ENCODE measurements at regions not wholly inside any gene's neighbourhood (a gene's known extent, or its start where the extent isn't known, plus 50 kb on each side); places are given as distances from the start of the nearest gene placed in this dataset.
A peak's percentile ranks its signal among the peaks of the same experiment; 100 is the strongest.
"Not testable (repeated sequence)": the region's sequence is repeated elsewhere in the genome, so short reads cannot be mapped to it uniquely, and the experiment has no call there.

- DNase-seq (no peak), ATAC-seq (no peak)
- Mint-ChIP-seq H3K4me3 (no peak overlapping the region), H3K9me3 (peaks cover 4 to 13% of the 10 kb centered on the region in 2 donors), H3K4me1 (no peaks in the 10 kb centered on the region), H3K27ac (no peak overlapping the region), H3K27me3 (no peaks in the 10 kb centered on the region)
Measured at GRCh38 chr21:28690196-28690595, 302.5 kb downstream of the LTN1 start.

- ATAC-seq (no peak), DNase-seq (no peak)
- Mint-ChIP-seq H3K4me3 (no peak overlapping the region), H3K27me3 (no peaks in the 10 kb centered on the region), H3K9me3 (peaks cover 4 to 7% of the 10 kb centered on the region in 2 donors), H3K4me1 (no peaks in the 10 kb centered on the region), H3K27ac (peak overlapping the region in 1 of 2 donors; percentile 47)
Measured at GRCh38 chr21:28688381-28688780, 304.3 kb downstream of the LTN1 start.

- Mint-ChIP-seq H3K4me3 (no peak overlapping the region), H3K27ac (no peak overlapping the region), H3K27me3 (no peaks in the 10 kb centered on the region), H3K9me3 (peaks cover 4 to 7% of the 10 kb centered on the region in 2 donors), H3K4me1 (no peaks in the 10 kb centered on the region)
- DNase-seq (no peak), ATAC-seq (no peak)
Measured at GRCh38 chr21:28687586-28687985, 305.1 kb downstream of the LTN1 start.

GRCh38 chr21:28683982-28684752 lies 308.5 kb downstream of the LTN1 start:
- ATAC-seq = no peak
- no peak overlapping the region for H3K4me3 Mint-ChIP-seq
- no peak for DNase-seq

GRCh38 chr21:28682884-28683283 lies 309.8 kb downstream of the LTN1 start:
- H3K4me3 Mint-ChIP-seq, ATAC-seq: not testable (repeated sequence)

More at GRCh38 chr21:28683982-28684752, 308.5 kb downstream of the LTN1 start:
- no peaks in the 10 kb centered on the region for H3K27me3 Mint-ChIP-seq
- H3K27ac Mint-ChIP-seq = no peak overlapping the region
- H3K4me1 Mint-ChIP-seq = no peaks in the 10 kb centered on the region
- H3K9me3 Mint-ChIP-seq = peaks cover 2 to 5% of the 10 kb centered on the region in 2 donors

GRCh38 chr21:28677096-28677495 lies 315.6 kb downstream of the LTN1 start:
- ATAC-seq, H3K4me1 Mint-ChIP-seq, DNase-seq, H3K27me3 Mint-ChIP-seq, H3K4me3 Mint-ChIP-seq, H3K27ac Mint-ChIP-seq: not testable (repeated sequence)
- H3K9me3 Mint-ChIP-seq = peaks cover 5 to 12% of the 10 kb centered on the region in 2 donors

More at GRCh38 chr21:28682884-28683283, 309.8 kb downstream of the LTN1 start:
- not testable (repeated sequence) for H3K27ac Mint-ChIP-seq, H3K9me3 Mint-ChIP-seq, H3K27me3 Mint-ChIP-seq, DNase-seq, H3K4me1 Mint-ChIP-seq

- Mint-ChIP-seq H3K9me3 (peaks cover 5 to 19% of the 10 kb centered on the region in 2 donors), H3K4me1 (no peaks in the 10 kb centered on the region), H3K27ac (no peak overlapping the region), H3K27me3 (no peaks in the 10 kb centered on the region), H3K4me3 (no peak overlapping the region)
- ATAC-seq (no peak), DNase-seq (no peak)
Measured at GRCh38 chr21:28675331-28676041, 317.2 kb downstream of the LTN1 start.

- H3K4me1 Mint-ChIP-seq = no peaks in the 10 kb centered on the region
- ATAC-seq (no peak), DNase-seq (no peak)
- H3K27ac Mint-ChIP-seq = no peak overlapping the region
- H3K9me3 Mint-ChIP-seq = peaks cover 0 to 21% of the 10 kb centered on the region in 2 donors
- H3K4me3 Mint-ChIP-seq = no peak overlapping the region
- no peaks in the 10 kb centered on the region for H3K27me3 Mint-ChIP-seq
Measured at GRCh38 chr21:28674763-28675162, 317.9 kb downstream of the LTN1 start.

- no peak overlapping the region for H3K4me3 Mint-ChIP-seq
- H3K27me3 Mint-ChIP-seq = no peaks in the 10 kb centered on the region
- ATAC-seq = no peak
- peaks cover 10% of the 10 kb centered on the region for H3K4me1 Mint-ChIP-seq
- peaks cover 0 to 14% of the 10 kb centered on the region in 2 donors for H3K9me3 Mint-ChIP-seq
- DNase-seq = no peak
- no peak overlapping the region for H3K27ac Mint-ChIP-seq
Measured at GRCh38 chr21:28671549-28672195, 321.0 kb downstream of the LTN1 start.

GRCh38 chr21:28669971-28670653 lies 322.6 kb downstream of the LTN1 start:
- Mint-ChIP-seq H3K27me3 (no peaks in the 10 kb centered on the region), H3K4me3 (no peak overlapping the region), H3K9me3 (peaks cover 0 to 9% of the 10 kb centered on the region in 2 donors), H3K27ac (no peak overlapping the region), H3K4me1 (peaks cover 10% of the 10 kb centered on the region)
- ATAC-seq = no peak
- DNase-seq = no peak

GRCh38 chr21:28669321-28669720 lies 323.4 kb downstream of the LTN1 start:
- Mint-ChIP-seq H3K4me1 (peaks cover 10% of the 10 kb centered on the region), H3K27ac (no peak overlapping the region), H3K4me3 (no peak overlapping the region), H3K9me3 (peaks cover 0 to 9% of the 10 kb centered on the region in 2 donors), H3K27me3 (no peaks in the 10 kb centered on the region)
- DNase-seq (no peak), ATAC-seq (no peak)

GRCh38 chr21:28663754-28664153 lies 328.9 kb downstream of the LTN1 start:
- peaks cover 0 to 11% of the 10 kb centered on the region in 2 donors for H3K9me3 Mint-ChIP-seq
- peaks cover under 1% of the 10 kb centered on the region for H3K4me1 Mint-ChIP-seq
- DNase-seq (no peak), ATAC-seq (no peak)
- H3K27me3 Mint-ChIP-seq = no peaks in the 10 kb centered on the region
- no peak overlapping the region for H3K4me3 Mint-ChIP-seq
- no peak overlapping the region for H3K27ac Mint-ChIP-seq

- no peak overlapping the region for H3K4me3 Mint-ChIP-seq
- no peak for ATAC-seq
- H3K9me3 Mint-ChIP-seq = peaks cover 0 to 11% of the 10 kb centered on the region in 2 donors
- H3K27me3 Mint-ChIP-seq = no peaks in the 10 kb centered on the region
- no peaks in the 10 kb centered on the region for H3K4me1 Mint-ChIP-seq
- peak overlapping the region in 1 of 2 donors; percentile 42 for H3K27ac Mint-ChIP-seq
- DNase-seq = no peak
Measured at GRCh38 chr21:28663111-28663693, 329.5 kb downstream of the LTN1 start.

GRCh38 chr21:28657566-28657965 lies 335.1 kb downstream of the LTN1 start:
- Mint-ChIP-seq H3K4me1 (peaks cover 8% of the 10 kb centered on the region), H3K27ac (no peak overlapping the region), H3K4me3 (no peak overlapping the region), H3K27me3 (no peaks in the 10 kb centered on the region), H3K9me3 (peaks cover 7 to 17% of the 10 kb centered on the region in 2 donors)
- DNase-seq (no peak), ATAC-seq (no peak)

- ATAC-seq (no peak), DNase-seq (no peak)
- Mint-ChIP-seq H3K4me1 (peaks cover 8% of the 10 kb centered on the region), H3K27me3 (no peaks in the 10 kb centered on the region), H3K9me3 (peaks cover 7 to 11% of the 10 kb centered on the region in 2 donors), H3K27ac (no peak overlapping the region), H3K4me3 (no peak overlapping the region)
Measured at GRCh38 chr21:28655471-28655870, 337.2 kb downstream of the LTN1 start.
